ENCODE measurements at regions not wholly inside any gene's neighbourhood (a gene's known extent, or its start where the extent isn't known, plus 50 kb on each side); places are given as distances from the start of the nearest gene placed in this dataset.

- no peaks in the 10 kb centered on the region for H3K9me3 ChIP-seq
- no peaks in the 10 kb centered on the region for H3K36me3 ChIP-seq
- H3K27me3 ChIP-seq = no peaks in the 10 kb centered on the region
- H3K4me1 ChIP-seq = no peaks in the 10 kb centered on the region
- no peak for DNase-seq (ENCODE audit: extremely low spot score in 2 of 2)
- intact Hi-C loops (cut with DNase I) = no loop called here
- H3K27ac ChIP-seq = no peak overlapping the region
- TF ChIP-seq CTCF (IDR thresholded peaks at IDR 0.05) = no peak
- no peak overlapping the region for H3K4me3 ChIP-seq
Measured at GRCh38 chr5:8413975-8414374, 545.0 kb downstream of the MTRR start.

GRCh38 chr5:8417316-8418048 is 548.5 kb downstream of the MTRR start:
- DNase-seq (ENCODE audit: extremely low spot score in 2 of 2) = no peak
- TF ChIP-seq POLR2AphosphoS5 (IDR thresholded peaks at IDR 0.05; ENCODE audit: insufficient read depth in 1 of 2, low read depth in 1 of 2) (no peak), CTCF (IDR thresholded peaks at IDR 0.05) (no peak), POLR2A (IDR thresholded peaks at IDR 0.05) (no peak)

GRCh38 chr5:8418049-8418426 is 549.1 kb downstream of the MTRR start:
- no peaks in the 10 kb centered on the region for H3K4me1 ChIP-seq
- H3K27me3 ChIP-seq = no peaks in the 10 kb centered on the region
- H3K9me3 ChIP-seq = no peaks in the 10 kb centered on the region
- TF ChIP-seq POLR2A (IDR thresholded peaks at IDR 0.05) (no peak), CTCF (IDR thresholded peaks at IDR 0.05) (no peak), POLR2AphosphoS5 (IDR thresholded peaks at IDR 0.05; ENCODE audit: insufficient read depth in 1 of 2, low read depth in 1 of 2) (no peak)
- no peak overlapping the region for H3K27ac ChIP-seq
- intact Hi-C loops (cut with DNase I) = no loop called here
- H3K4me3 ChIP-seq = no peak overlapping the region
- no peaks in the 10 kb centered on the region for H3K36me3 ChIP-seq
- no peak for DNase-seq (ENCODE audit: extremely low spot score in 2 of 2)

More at GRCh38 chr5:8417316-8418048, 548.5 kb downstream of the MTRR start:
- H3K36me3 ChIP-seq = no peaks in the 10 kb centered on the region
- intact Hi-C loops (cut with DNase I) = no loop called here
- H3K27ac ChIP-seq = no peak overlapping the region
- H3K4me3 ChIP-seq = no peak overlapping the region
- no peaks in the 10 kb centered on the region for H3K9me3 ChIP-seq
- no peaks in the 10 kb centered on the region for H3K27me3 ChIP-seq
- H3K4me1 ChIP-seq = no peaks in the 10 kb centered on the region

GRCh38 chr5:8429778-8430758 is 561.1 kb downstream of the MTRR start:
- H3K27me3 ChIP-seq = no peaks in the 10 kb centered on the region
- H3K27ac ChIP-seq = no peak overlapping the region
- H3K4me3 ChIP-seq = no peak overlapping the region
- no peaks in the 10 kb centered on the region for H3K4me1 ChIP-seq
- intact Hi-C loops (cut with DNase I) = no loop called here
- TF ChIP-seq POLR2AphosphoS5 (IDR thresholded peaks at IDR 0.05; ENCODE audit: insufficient read depth in 1 of 2, low read depth in 1 of 2) (no peak), CTCF (IDR thresholded peaks at IDR 0.05) (no peak), POLR2A (IDR thresholded peaks at IDR 0.05) (no peak)
- H3K9me3 ChIP-seq = no peaks in the 10 kb centered on the region
- no peak for DNase-seq (ENCODE audit: extremely low spot score in 2 of 2)
- no peaks in the 10 kb centered on the region for H3K36me3 ChIP-seq

GRCh38 chr5:8434501-8434900 is 565.6 kb downstream of the MTRR start:
- Histone ChIP-seq H3K9me3 (no peaks in the 10 kb centered on the region), H3K36me3 (no peaks in the 10 kb centered on the region), H3K4me3 (no peak overlapping the region), H3K27me3 (no peaks in the 10 kb centered on the region), H3K4me1 (no peaks in the 10 kb centered on the region), H3K27ac (no peak overlapping the region)
- intact Hi-C loops (cut with DNase I) = no loop called here
- TF ChIP-seq CTCF (IDR thresholded peaks at IDR 0.05) = no peak
- TF ChIP-seq POLR2AphosphoS5 (IDR thresholded peaks at IDR 0.05; ENCODE audit: insufficient read depth in 1 of 2, low read depth in 1 of 2) = no peak
- no peak for TF ChIP-seq POLR2A (IDR thresholded peaks at IDR 0.05)
- no peak for DNase-seq (ENCODE audit: extremely low spot score in 2 of 2)
